GM19328 (cell line): ENCODE measurements at regions not wholly inside any gene's neighbourhood (a gene's known extent, or its start where the extent isn't known, plus 50 kb on each side); places are given as distances from the start of the nearest gene placed in this dataset.
A peak's percentile ranks its signal among the peaks of the same experiment; 100 is the strongest.

Experiments used
- ATAC-seq: cut with Tn5 transposase; IDR thresholded peaks from one replicate; pipeline ENCODE4 v1.9.1; 2021; ENCODE audit warnings: mild to moderate bottlenecking, moderate library complexity; ENCODE audit not compliant: unreplicated experiment

DNA sequence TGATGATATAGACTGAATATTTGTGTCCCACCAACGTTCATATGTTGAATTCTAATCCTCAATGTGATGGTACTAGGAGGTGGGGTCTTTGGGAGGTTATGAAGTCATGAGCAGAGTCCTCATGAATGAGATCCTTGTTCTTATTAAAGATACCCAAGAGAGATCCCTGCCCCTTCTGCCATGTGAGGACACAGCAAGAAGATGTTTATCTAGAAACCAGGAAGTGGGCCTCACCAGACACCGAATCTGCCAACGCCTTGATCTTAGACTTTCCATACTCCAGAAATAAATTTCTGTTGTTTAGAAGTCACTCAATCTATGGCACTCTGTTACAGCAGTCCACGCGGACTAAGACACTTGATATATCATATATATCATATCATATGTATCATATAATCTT lies 67.7 kb upstream of the GCM1 start:
- ATAC-seq, result no peak

DNA sequence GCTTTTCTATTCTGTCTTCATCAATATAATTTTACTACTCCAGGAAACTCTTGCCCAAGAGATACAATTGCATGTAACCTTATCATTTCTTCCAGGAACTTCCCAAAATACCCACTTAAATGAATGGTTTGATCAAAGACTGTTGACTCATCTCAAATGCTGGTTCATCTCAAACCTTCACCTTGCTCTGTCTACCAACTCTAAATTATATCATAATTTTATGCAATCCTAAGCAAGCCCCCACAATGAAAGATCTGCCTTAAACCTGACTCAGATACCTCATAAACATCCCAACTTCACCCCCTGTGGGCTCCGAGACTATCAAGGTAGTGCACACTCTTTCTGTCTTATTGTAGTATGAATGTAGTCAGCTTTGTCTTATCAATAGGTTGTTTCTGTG lies 65.5 kb upstream of the GCM1 start:
- ATAC-seq, result no peak

DNA sequence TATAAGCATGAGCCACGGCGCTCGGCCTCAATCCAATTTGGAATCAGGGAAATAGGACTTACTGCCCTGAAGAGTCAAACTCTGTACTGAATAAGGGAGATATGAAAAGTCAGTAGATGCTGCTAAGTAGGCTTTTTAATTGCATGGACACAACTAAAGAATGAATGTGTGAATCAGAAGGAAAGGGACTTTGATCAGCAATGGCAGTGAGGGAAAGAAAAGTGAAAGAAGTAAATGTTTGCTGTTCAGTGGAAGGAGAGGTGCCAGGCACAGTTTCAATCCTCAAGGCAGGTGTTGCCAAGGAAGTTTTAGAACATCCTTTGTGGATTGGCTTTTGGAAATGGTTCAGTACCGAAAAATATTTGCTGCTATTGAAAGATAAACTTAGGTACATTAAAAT lies 62.2 kb upstream of the GCM1 start:
- no peak for ATAC-seq

DNA sequence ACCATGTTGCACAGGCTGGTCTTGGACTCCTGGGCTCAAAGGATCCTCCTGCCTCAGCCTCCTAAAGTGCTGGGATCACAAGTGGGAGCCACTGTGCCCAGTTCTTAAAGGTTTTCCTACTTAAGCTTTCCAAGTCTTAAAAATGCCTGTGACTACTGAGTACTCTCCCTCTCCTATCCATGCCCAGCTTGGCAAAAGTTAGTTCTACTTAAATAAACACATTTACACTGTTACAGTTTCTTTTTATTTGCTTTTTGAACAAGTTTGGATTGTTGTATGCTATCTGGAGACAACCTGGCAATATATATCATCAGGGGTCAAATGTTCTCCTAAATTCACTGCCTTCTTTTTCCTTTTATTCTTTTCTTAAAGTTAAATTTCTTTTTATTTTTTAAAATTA lies 61.0 kb upstream of the GCM1 start:
- no peak for ATAC-seq

DNA sequence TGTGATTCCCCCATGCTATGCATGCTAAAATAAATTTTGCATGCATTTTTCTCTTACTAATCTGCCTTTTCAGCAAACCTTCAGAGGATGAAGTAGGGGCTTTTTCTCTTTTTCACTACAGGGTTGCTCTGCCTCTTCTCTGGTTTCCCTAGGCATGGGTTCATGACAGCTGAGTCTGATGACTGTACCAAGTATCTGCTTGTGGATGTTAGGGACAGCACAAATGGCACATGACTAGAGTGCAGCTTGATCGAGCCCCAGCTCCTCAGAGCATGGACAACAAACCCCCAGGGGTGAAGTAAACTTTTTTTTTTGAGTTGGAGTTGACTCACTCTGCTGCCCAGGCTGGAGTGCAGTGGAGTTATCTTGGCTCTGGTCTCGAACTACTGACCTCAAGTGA lies 57.1 kb upstream of the GCM1 start:
- no peak for ATAC-seq

DNA sequence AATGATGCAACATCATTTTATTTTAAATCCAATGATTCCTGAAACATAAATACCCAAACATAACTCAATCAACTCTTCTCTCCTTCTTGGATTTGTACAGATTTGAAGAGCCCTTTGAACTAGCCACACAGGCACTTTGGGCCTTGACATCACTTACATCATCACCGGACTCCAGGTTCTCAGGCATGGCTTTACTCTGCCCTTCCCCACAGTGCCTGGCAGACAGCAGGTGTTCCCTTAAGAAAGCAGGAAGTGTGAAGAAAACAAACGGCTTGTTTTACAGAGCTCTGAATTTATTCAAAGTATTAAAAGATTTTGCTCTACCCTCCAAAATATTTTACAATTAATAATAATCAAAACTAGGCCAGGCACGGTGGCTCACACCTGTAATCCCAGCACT lies 54.8 kb upstream of the GCM1 start:
- no peak for ATAC-seq

DNA sequence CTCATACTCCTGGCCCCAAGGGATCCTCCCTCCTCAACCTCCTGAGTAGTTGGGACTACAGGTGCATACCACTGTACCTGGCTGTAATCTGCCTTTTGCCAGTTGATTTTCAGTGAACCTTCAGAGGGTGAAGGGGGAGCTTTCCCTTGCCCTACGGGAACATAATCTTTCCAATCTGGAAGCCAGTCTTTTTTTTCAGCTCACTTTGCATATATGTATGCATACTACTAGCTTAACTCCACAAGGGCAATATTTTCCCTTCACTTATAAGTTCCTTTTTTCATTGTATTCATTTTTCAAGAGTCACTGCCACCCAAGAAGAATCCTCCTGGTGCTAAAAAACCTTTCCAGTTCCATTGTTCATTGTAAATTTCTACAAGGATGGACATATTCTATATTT lies 53.4 kb upstream of the GCM1 start:
- ATAC-seq, result no peak

DNA sequence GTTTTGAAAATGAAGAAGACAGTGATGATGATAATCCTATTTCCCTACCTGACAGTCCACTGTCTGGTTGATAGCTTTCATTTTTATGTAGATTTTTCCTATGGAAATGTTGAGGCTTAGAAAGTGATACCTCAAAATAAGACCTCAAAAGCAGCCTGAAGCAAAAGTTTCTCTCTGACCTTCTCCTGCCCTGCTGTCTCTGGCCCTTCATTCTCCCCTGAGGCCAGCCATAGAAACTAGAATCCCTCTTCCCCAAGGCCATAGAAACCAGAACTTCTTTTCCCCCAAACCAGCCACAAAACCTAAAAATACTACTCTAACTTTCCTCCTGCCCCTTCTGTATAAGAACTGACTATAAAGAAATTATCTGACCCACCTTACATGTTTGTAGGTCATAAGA lies 52.6 kb upstream of the GCM1 start:
- no peak for ATAC-seq

DNA sequence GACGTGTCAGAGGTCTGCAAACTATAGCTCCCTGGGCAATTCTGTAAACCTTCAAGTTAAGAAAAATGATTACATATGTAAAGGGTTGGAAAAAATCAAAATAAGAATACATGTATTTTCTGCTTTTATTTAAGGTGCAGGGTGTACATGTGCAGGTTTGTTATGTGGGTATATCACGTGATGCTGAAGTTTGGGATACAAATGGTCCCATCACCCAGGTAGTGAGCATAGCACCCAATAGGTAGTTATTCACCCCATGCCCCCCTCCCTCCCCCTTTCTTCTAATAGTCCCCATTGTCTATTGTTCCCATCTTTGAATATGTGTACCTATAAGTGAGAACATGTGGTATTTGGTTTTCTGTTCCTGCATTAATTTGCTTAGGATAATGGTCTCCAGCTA lies 51.1 kb upstream of the GCM1 start:
- no peak for ATAC-seq

DNA sequence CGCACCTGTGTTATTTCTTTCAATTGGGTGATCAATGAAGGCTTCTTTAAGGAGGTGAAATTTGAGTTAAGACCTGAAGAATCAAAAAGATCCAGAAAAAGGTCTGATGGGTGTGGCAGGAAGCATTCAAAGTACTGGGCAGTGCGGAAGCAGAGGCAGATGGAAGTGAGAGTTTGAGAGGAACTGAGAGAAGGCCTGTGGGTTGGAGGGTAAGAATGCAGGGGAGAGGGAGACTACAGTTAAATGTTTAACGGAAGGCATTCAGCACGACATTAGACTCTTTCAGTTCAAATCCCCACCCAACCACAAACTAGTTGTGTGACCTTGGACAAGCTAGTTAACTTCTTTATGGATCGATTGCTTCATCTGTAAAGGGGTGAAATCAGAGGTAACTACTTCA lies 50.5 kb upstream of the GCM1 start:
- peak; percentile 90 for ATAC-seq
